ENCODE measurements at regions not wholly inside any gene's neighbourhood (a gene's known extent, or its start where the extent isn't known, plus 50 kb on each side); places are given as distances from the start of the nearest gene placed in this dataset.

DNA sequence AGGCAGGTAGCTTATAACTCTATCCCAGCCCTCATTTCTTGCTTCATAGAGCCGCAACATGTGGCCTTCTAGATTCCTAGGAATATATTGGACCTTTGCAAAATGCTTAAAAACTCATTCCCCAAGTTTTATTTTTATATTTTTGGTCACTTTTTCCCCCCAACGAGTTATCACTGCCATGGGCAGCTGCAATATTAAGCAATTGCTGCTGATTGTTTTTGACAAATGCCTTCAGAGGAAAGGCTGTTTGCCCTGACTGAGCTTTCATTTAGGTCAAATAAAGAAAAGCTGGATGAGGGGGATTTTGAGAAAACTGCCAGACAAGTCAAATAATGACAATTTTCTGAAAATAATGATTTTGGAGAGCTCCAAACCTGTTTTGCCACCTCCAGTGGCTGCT, 976.9 kb upstream of the MBL2 start:
- CTCF ChIA-PET, result no interaction called here
- Mint-ChIP-seq H3K4me1 (no peaks in the 10 kb centered on the region), H3K27ac (no peak overlapping the region), H3K9me3 (peaks cover 6% of the 10 kb centered on the region), H3K36me3 (no peaks in the 10 kb centered on the region), H3K27me3 (no peaks in the 10 kb centered on the region), H3K4me3 (no peak overlapping the region)
- DNase-seq, result no peak

DNA sequence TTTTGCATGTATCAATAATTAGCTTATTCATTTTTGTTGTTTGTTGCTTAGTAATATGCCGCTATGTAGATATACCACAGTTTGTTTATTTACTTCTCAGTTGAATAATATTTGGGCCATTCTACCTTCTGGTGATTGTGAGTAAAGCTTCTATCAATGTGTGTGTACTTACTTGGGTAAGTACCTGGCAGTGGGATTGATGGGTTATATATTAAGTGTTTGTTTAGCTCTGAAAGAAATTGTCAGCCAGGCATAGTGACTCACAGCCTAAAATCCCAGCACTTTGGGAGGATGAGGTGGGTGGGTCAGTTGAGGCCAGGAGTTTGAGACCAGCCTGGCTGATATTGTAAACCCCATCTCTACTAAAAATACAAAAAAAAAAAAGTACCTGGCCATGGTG, 975.7 kb upstream of the MBL2 start:
- CTCF ChIA-PET, result no interaction called here
- no peak overlapping the region for H3K27ac Mint-ChIP-seq

DNA sequence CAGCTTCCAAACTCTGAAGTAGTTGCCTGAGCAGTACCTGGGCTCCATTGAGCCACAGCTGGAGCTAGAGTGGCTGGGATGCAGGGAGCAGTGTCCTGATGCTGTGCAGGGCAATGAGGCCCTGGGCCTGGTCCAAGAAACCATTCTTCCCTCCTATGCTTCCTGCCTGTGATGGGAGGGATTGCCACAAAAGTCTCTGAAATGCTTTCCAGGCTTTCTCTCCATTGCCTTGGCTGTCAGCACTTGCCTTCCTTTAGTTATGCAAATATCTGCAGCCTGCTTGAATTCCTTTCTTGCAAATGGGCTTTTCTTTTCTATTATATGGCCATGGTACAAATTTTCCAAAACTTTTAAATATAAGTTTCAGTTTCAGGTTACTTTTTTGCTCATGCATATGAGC, 972.2 kb upstream of the MBL2 start:
- H3K4me3 Mint-ChIP-seq, result no peak overlapping the region
- DNase-seq, result no peak
- CTCF ChIA-PET, result no interaction called here
- H3K4me1 Mint-ChIP-seq, result no peaks in the 10 kb centered on the region
- H3K27me3 Mint-ChIP-seq, result no peaks in the 10 kb centered on the region
- no peak overlapping the region for H3K27ac Mint-ChIP-seq
- H3K9me3 Mint-ChIP-seq, result peaks cover 10% of the 10 kb centered on the region
- H3K36me3 Mint-ChIP-seq, result no peaks in the 10 kb centered on the region

More for the DNA sequence above, 975.7 kb upstream of the MBL2 start:
- Mint-ChIP-seq H3K36me3 (no peaks in the 10 kb centered on the region), H3K9me3 (peaks cover 10% of the 10 kb centered on the region), H3K4me3 (no peak overlapping the region), H3K27me3 (no peaks in the 10 kb centered on the region), H3K4me1 (no peaks in the 10 kb centered on the region)
- DNase-seq, result no peak

DNA sequence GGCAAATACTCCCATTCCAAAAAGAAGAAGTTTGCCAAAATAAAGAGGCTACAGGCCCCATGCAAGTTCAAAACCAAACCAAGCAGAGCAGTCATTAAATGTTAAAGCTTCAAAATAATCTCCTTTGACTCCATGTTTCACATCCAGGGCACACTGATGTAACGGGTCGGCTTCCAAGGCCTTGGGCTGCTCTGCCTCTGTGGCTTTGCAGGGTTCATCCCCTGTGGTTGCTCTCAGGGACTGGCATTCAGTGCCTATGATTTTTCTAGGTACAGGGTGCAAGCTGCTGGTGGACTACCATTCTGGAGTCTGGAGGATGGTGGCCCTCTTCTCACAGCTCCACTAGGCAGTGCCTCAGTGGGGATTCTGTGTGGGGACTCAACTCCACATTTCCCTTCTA, 971.6 kb upstream of the MBL2 start:
- CTCF ChIA-PET, result no interaction called here
- Mint-ChIP-seq H3K36me3 (no peaks in the 10 kb centered on the region), H3K9me3 (peaks cover 10% of the 10 kb centered on the region), H3K27ac (no peak overlapping the region), H3K4me3 (no peak overlapping the region), H3K27me3 (no peaks in the 10 kb centered on the region), H3K4me1 (no peaks in the 10 kb centered on the region)
- no peak for DNase-seq

DNA sequence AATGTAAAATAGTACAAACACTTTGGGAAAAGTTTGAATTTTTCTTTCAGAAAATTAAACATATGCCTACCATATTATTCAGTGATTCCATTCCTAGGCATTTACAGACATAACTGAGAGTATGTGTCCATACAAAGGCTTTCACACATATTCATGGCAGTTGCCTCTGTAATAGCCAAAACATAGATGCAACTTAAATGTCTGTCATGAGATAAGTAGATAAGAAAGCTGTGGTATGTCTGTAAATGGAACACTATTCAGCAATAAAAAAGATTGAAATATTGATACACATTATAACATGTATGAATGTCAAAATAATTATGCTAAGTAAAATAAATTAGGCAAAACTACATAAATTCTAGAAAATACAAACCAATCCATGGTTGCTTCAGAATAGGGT, 964.5 kb upstream of the MBL2 start:
- DNase-seq, result no peak
- no peaks in the 10 kb centered on the region for H3K36me3 Mint-ChIP-seq
- no peak overlapping the region for H3K27ac Mint-ChIP-seq
- CTCF ChIA-PET, result no interaction called here
- no peaks in the 10 kb centered on the region for H3K4me1 Mint-ChIP-seq
- H3K4me3 Mint-ChIP-seq, result no peak overlapping the region
- H3K27me3 Mint-ChIP-seq, result no peaks in the 10 kb centered on the region
- peaks cover 5% of the 10 kb centered on the region for H3K9me3 Mint-ChIP-seq

DNA sequence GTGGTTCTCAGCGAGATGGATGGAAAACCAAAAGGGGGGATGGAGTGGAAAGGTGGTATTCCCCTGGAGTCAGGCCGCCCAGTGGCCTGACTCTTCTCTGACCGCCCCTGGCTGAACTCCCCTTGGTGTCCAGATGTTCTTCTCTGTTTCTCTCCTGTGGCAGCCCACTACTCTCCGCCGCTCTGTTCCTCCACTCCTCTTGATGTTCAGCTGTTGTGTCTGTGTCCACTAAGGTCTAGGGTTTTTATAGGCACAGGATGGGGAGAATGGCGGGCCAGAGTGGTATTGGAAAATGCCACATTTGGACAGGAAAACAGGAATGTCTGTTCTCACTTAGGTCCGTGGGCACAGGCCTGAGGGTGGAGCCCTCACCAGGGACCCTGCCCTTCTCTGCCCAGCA, 954.3 kb upstream of the MBL2 start:
- no peak for DNase-seq
- no peaks in the 10 kb centered on the region for H3K36me3 Mint-ChIP-seq
- CTCF ChIA-PET, result no interaction called here
- no peaks in the 10 kb centered on the region for H3K27me3 Mint-ChIP-seq
- H3K27ac Mint-ChIP-seq, result no peak overlapping the region
- H3K4me1 Mint-ChIP-seq, result no peaks in the 10 kb centered on the region
- H3K4me3 Mint-ChIP-seq, result no peak overlapping the region
- peaks cover 14% of the 10 kb centered on the region for H3K9me3 Mint-ChIP-seq

DNA sequence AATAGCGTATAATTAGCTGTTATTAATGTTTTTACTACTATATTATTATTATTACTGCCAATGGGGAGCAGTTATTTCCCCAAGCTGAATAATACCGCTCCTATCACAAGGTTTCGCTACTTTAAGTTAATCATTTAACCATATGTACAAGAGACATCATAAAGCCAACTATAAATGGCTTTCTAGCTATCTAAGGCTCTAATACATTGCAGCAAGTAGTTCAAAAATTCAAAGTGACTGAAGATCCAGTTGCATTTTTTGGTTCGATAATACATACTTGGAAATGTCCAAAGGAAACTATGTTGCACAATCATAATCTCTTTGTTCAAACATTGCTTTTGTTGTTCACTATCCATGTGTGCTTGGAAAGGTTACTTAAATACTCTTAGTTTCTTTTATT, 952.0 kb upstream of the MBL2 start:
- H3K27me3 Mint-ChIP-seq, result no peaks in the 10 kb centered on the region
- CTCF ChIA-PET, result no interaction called here
- H3K36me3 Mint-ChIP-seq, result no peaks in the 10 kb centered on the region
- no peak overlapping the region for H3K4me3 Mint-ChIP-seq
- no peaks in the 10 kb centered on the region for H3K4me1 Mint-ChIP-seq
- no peak overlapping the region for H3K27ac Mint-ChIP-seq
- no peak for DNase-seq
- peaks cover 6% of the 10 kb centered on the region for H3K9me3 Mint-ChIP-seq

DNA sequence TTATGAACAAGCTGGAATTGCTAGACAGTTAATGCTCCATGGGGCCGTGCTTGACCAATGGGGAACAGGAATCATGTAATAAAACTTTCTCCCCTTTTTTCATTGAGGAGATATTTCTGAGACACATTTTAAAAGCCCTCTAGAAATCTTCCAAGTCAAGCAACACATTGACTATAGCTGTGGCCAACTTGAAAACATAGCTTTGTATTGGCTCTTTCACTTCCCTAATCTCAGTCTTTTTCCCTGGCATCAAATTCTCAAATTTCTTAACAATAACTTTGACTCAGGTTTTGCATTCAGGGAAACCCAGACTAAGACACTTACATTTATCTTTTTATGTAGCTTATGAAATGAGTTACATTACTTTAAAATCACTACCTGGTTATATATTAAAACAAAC, 947.1 kb upstream of the MBL2 start:
- Mint-ChIP-seq H3K27me3 (no peaks in the 10 kb centered on the region), H3K27ac (no peak overlapping the region), H3K36me3 (no peaks in the 10 kb centered on the region), H3K4me3 (no peak overlapping the region), H3K4me1 (no peaks in the 10 kb centered on the region), H3K9me3 (peaks cover 2% of the 10 kb centered on the region)
- CTCF ChIA-PET, result no interaction called here
- no peak for DNase-seq

DNA sequence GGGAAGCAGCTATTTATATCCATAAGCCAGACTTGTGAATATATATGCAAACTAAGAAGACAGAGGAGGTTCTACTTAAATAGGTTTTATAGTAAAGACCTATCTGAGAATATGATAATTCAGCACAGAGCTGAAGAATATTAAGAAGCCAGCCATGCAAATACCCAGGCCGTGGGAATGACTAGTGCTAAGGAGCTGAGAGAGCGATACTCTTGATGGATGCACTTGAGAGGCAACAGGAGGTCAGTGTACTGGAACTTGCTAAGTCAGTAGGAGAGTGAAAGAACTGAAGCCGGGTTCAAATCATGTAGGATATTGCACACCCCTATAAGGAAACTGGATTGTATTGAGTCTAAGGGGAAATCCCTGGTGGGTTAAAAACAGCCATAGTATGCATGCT, 943.6 kb upstream of the MBL2 start:
- CTCF ChIA-PET, result no interaction called here
- DNase-seq, result no peak
- Mint-ChIP-seq H3K9me3 (peaks cover 2% of the 10 kb centered on the region), H3K27ac (no peak overlapping the region), H3K36me3 (no peaks in the 10 kb centered on the region), H3K4me1 (no peaks in the 10 kb centered on the region), H3K4me3 (no peak overlapping the region), H3K27me3 (no peaks in the 10 kb centered on the region)

DNA sequence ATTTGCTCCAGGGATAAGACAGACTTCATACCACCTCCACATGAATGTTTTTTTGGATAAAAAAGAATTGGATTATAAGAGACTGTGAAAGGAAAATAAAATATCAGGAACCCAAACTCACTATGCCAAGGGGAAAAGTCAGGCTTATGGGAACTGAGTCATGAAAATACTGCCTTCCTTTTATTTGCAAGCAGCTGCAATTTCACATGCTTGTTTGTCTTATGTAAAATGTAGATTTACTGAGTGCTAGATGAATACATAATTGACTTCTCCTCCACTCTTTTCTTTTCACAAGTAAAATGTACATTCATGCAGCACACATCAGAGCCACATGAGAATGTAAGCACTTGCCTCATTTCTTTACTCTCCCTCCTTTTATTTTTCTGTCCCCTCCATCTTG, 940.8 kb upstream of the MBL2 start:
- H3K27me3 Mint-ChIP-seq, result no peaks in the 10 kb centered on the region
- no peaks in the 10 kb centered on the region for H3K36me3 Mint-ChIP-seq
- H3K4me3 Mint-ChIP-seq, result no peak overlapping the region

DNA sequence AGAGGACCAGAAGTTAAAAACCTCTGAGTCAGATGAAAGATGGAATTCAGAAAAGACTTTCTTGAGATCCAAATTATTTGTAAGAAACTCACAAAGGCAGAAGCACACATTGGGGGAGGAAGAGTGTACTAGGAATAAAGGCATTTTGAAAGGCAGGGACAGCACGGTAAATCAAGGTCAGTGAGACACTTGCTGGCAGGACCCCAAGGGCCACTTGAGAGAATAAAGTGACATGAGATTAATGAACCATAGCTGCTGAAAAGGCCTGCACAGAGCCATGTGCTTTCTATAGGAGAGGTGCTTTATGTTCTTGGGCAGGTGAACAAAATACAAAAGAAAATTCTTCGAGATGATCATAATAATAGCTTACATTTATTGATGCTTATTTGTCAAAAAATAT, 929.9 kb upstream of the MBL2 start:
- no peaks in the 10 kb centered on the region for H3K27me3 Mint-ChIP-seq
- no peak overlapping the region for H3K27ac Mint-ChIP-seq
- CTCF ChIA-PET, result no interaction called here
- no peaks in the 10 kb centered on the region for H3K36me3 Mint-ChIP-seq
- no peak for DNase-seq
- no peak overlapping the region for H3K4me3 Mint-ChIP-seq
- H3K9me3 Mint-ChIP-seq, result peaks cover 6% of the 10 kb centered on the region
- no peaks in the 10 kb centered on the region for H3K4me1 Mint-ChIP-seq

More for the DNA sequence above, 940.8 kb upstream of the MBL2 start:
- Mint-ChIP-seq H3K4me1 (no peaks in the 10 kb centered on the region), H3K9me3 (peaks cover 5% of the 10 kb centered on the region), H3K27ac (no peak overlapping the region)
- CTCF ChIA-PET, result no interaction called here
- DNase-seq, result no peak

DNA sequence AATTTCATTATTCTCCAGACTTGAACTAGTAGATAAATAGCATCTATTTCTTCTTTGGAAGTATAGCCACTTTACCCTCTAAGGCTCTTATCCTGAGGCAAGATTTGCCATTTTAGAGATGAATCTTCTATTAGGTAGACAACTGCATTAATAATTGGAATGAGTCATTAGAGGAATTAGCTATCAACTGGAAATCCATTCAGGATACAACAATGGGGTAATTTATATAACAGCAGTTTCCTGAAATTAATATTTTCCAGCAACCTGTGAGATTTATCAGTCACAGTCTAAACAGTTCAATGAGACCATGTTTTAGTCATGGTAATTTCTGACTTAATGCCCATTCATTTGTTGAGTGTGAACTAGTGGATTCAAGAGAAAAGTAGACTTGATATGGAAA, 928.6 kb upstream of the MBL2 start:
- no peak overlapping the region for H3K4me3 Mint-ChIP-seq
- no peaks in the 10 kb centered on the region for H3K36me3 Mint-ChIP-seq
- H3K4me1 Mint-ChIP-seq, result no peaks in the 10 kb centered on the region
- CTCF ChIA-PET, result no interaction called here
- no peak for DNase-seq
- no peaks in the 10 kb centered on the region for H3K27me3 Mint-ChIP-seq
- H3K27ac Mint-ChIP-seq, result no peak overlapping the region
- H3K9me3 Mint-ChIP-seq, result peaks cover 6% of the 10 kb centered on the region

DNA sequence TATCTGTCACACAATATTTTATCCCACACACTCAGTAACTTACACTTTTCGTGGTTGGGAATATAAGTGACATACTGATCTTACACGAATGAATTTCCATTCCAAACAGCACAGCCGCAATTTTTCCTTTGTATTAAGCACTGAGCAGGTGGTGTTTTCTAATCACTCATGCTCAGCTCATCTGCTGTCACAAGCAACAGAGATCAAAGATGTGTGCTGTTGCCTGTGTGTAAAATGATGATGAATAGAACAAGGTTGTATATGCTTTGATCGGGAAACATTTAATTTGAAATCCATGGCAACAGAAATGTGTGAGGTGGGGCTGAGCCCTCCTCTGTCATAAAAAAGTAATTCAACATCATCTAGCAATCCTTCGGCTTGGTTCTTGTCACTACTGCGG, 927.7 kb upstream of the MBL2 start:
- no peaks in the 10 kb centered on the region for H3K36me3 Mint-ChIP-seq
- DNase-seq, result no peak
- no peaks in the 10 kb centered on the region for H3K4me1 Mint-ChIP-seq
- H3K9me3 Mint-ChIP-seq, result peaks cover 6% of the 10 kb centered on the region
- H3K27ac Mint-ChIP-seq, result no peak overlapping the region
- no peaks in the 10 kb centered on the region for H3K27me3 Mint-ChIP-seq
- no peak overlapping the region for H3K4me3 Mint-ChIP-seq
- CTCF ChIA-PET, result no interaction called here

DNA sequence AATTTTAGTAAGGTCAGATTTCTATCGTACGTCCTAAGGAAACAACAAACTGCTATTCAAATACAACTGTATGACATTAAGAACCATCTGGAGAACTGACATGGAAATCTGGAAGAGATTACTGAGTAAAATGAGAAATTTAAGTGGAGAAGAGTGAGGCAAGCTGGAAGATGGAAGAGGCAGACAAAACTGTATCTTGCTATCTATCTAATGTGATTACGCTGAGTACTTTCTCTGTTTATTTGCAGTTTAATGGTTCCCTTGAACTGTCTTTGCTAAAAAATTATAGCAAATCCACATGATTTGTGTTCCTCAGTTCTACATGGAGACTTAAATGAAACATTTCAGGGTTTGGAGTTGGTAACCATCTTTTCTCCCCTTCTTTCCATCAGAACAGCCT, 927.1 kb upstream of the MBL2 start:
- no peak for DNase-seq
- H3K36me3 Mint-ChIP-seq, result no peaks in the 10 kb centered on the region
- CTCF ChIA-PET, result no interaction called here
- no peaks in the 10 kb centered on the region for H3K4me1 Mint-ChIP-seq
- no peak overlapping the region for H3K27ac Mint-ChIP-seq
- H3K27me3 Mint-ChIP-seq, result no peaks in the 10 kb centered on the region
- peaks cover 6% of the 10 kb centered on the region for H3K9me3 Mint-ChIP-seq
- no peak overlapping the region for H3K4me3 Mint-ChIP-seq

DNA sequence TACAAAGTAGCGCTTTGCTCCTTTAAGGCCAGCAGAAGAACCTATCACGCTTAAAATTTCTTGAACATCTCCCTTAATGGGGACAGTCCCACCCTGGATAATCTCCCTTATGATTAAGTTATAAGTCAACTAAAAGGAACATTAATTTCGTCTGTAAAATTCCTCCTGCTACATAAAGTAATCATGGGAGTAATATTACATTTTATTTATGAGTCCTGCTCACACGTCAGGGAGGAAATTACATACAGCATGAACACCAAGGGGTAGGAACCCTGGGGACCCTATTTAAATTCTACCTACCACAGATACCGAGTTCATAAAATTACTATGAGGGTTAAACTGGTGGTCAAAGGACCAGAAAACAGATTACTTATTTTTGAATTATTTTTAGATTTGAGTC, 926.6 kb upstream of the MBL2 start:
- H3K27me3 Mint-ChIP-seq, result no peaks in the 10 kb centered on the region
- H3K36me3 Mint-ChIP-seq, result no peaks in the 10 kb centered on the region
- H3K4me1 Mint-ChIP-seq, result no peaks in the 10 kb centered on the region
- DNase-seq, result no peak
- no peak overlapping the region for H3K27ac Mint-ChIP-seq
- H3K4me3 Mint-ChIP-seq, result no peak overlapping the region
- peaks cover 6% of the 10 kb centered on the region for H3K9me3 Mint-ChIP-seq
- CTCF ChIA-PET, result no interaction called here

DNA sequence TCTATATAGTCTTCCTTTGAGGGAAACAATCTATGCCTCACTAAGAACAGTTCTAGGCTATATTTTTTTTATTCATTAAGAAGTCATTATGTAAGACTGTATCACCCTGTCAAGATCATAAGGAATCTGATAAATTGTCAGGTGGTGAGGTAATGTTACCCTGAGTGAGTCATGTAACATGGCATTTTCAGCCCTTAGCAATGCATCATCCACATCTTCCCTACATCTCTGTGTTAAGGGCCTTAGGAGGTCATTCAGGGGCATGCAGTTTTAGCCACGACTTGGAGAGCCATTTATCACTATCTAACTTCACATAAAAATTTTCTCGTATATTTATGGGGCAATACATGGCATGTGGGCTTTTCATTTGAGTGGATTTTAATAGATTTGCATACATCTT, 924.5 kb upstream of the MBL2 start:
- H3K36me3 Mint-ChIP-seq, result no peaks in the 10 kb centered on the region
- no peak overlapping the region for H3K27ac Mint-ChIP-seq
- peaks cover 7% of the 10 kb centered on the region for H3K9me3 Mint-ChIP-seq
- H3K27me3 Mint-ChIP-seq, result no peaks in the 10 kb centered on the region
- DNase-seq, result no peak
- no peak overlapping the region for H3K4me3 Mint-ChIP-seq
- CTCF ChIA-PET, result no interaction called here
- H3K4me1 Mint-ChIP-seq, result no peaks in the 10 kb centered on the region
